NCI-H1092 (cell line): ENCODE measurements at regions not wholly inside any gene's neighbourhood (a gene's known extent, or its start where the extent isn't known, plus 50 kb on each side); places are given as distances from the start of the nearest gene placed in this dataset.

ENCODE experiments used
- DNase-seq: peaks from one replicate; lab custom pipeline; 2025; lab: John Stamatoyannopoulos, UW

GRCh38 chr18:69109686-69110085 lies 291.0 kb upstream of the DOK6 start:
- no peak for DNase-seq

GRCh38 chr18:69120833-69121232 lies 279.9 kb upstream of the DOK6 start:
- DNase-seq: no peak

GRCh38 chr18:69123421-69123820 lies 277.3 kb upstream of the DOK6 start:
- DNase-seq: no peak

DNA sequence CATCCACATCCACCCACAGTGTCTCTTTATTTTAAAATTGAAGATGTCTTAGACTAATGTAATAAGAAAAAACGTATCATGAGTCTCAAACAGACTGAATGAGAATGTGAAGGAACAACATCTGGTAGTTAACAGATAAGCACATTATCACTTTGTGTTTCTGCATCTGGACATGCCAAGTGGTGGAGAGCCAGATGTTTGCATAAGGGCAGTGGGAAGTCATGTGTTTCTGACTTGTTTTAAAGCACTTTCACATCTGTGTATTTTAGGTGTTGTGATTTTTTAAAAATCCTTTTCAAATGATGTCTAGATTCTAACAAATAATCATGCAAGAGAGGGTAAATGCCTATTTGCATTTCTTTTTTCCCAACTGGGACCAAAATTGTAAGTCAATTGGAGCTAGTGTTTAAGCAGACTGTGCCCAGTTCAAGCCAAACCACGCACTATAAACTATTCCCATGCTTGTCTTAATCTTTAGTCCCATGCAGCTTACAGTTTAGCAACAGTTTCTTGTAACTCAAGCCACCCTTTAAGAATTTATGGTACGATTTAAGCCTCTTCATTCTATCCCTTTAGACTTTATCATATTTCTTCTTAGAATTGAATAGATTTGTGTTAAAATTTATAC lies 272.7 kb upstream of the DOK6 start:
- DNase-seq: no peak

DNA sequence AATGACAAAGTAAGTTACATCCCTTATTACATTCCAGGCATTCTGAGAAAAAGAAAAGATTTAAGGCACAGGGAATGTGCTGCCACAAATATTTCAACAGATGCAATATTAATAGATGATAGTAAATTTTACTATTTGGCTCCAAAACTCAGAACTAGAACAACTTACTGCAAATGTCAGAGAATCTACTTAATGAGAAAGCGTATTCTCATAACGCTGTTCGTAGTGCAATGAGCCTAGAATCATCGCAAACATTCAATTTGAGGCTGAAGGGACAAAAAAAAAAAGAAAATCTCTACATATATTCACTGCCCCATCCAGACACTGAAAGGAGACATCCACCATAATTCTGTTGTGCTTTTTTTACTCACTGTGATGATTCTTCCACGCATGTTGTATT lies 272.1 kb upstream of the DOK6 start:
- no peak for DNase-seq

DNA sequence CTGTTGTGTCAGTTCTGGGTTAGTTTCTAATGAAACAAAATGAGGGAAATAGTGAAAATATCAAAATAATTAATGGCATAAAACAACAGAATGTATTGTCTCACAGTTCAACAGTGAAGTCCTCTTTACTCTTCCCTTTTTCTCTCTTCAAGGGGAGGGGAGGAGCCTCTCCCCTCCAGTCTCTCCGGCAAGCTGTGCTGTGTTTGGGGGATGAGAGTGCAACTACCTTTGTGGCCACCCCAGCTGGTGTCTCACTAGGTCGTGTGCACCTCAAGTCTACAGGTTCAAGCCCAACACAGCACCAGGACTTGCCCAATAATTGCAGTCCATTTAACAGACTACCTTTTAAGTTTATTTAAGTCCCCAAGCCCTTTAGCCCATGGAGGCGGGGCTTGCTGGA lies 271.7 kb upstream of the DOK6 start:
- no peak for DNase-seq

DNA sequence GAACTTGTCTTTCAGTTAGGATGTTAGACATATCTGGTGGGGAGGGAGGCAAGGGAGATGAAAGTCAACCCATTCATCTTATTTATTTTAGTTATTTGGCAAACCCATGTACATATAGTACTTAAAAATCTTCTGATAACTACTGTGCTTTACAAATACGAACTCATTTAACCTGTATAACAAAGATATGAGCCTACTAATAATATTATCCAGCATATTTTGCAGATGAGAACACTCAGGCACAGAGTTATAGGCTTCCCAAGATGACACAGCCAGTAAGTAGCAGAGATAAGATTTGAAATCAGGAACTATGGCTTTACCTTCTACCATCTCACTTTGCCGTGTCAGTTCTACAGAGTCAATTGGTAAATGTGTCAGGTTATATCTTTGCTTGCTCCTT lies 262.6 kb upstream of the DOK6 start:
- DNase-seq: no peak

- no peak for DNase-seq
These were observed 257.6 kb upstream of the DOK6 start for GRCh38 chr18:69143084-69143483.

- no peak for DNase-seq
These were observed 248.3 kb upstream of the DOK6 start for GRCh38 chr18:69152436-69152835.

- no peak for DNase-seq
These were observed 242.8 kb upstream of the DOK6 start for GRCh38 chr18:69157906-69158305.

GRCh38 chr18:69158944-69159343 lies 241.7 kb upstream of the DOK6 start:
- no peak for DNase-seq

GRCh38 chr18:69161383-69162028 lies 239.2 kb upstream of the DOK6 start:
- DNase-seq: no peak

GRCh38 chr18:69162649-69163048 lies 238.0 kb upstream of the DOK6 start:
- DNase-seq: no peak

GRCh38 chr18:69172046-69172445 lies 228.6 kb upstream of the DOK6 start:
- no peak for DNase-seq

DNA sequence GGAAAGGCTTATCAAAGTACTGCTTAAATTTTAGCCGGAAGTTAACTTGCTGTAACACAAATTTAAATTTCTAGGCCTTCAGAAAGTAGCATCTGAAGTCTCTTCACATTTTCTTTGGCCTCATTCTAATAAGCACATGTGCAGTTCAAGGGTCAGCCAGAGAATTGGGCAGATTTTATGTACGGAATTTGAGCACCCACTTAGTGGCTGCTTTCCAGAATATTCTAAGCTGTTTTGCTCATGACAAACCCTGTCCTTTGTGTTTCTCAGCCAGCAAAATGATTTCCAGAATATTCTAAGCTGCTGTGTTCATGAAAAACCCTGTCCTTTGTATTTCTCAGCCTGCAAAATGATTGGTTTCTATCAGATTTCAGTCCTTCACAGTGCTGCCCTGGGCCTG lies 225.0 kb upstream of the DOK6 start:
- DNase-seq: no peak

- no peak for DNase-seq
These were observed 223.9 kb upstream of the DOK6 start for GRCh38 chr18:69176741-69177140.

DNA sequence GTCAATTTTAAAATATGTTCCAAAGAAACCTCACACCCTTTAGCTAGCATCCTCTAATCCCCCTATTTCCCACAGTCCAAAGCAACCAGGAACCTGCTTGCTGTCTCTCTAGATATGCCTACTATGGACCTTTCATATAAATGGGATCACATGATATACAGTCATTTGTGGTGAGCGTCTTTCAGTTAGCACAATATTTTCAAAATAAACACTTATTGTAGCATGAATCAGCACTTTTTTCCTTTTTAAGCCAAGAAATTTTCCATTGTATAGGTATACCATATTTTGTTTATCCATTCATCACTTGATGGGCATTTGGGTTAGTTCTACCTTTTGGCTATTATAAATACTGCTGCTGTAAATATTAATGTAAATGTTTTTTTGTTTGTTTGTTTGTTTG lies 223.0 kb upstream of the DOK6 start:
- DNase-seq: no peak

GRCh38 chr18:69186162-69186561 lies 214.5 kb upstream of the DOK6 start:
- DNase-seq: no peak

GRCh38 chr18:69196336-69196735 lies 204.4 kb upstream of the DOK6 start:
- no peak for DNase-seq

- no peak for DNase-seq
These were observed 194.8 kb upstream of the DOK6 start for GRCh38 chr18:69205925-69206324.

DNA sequence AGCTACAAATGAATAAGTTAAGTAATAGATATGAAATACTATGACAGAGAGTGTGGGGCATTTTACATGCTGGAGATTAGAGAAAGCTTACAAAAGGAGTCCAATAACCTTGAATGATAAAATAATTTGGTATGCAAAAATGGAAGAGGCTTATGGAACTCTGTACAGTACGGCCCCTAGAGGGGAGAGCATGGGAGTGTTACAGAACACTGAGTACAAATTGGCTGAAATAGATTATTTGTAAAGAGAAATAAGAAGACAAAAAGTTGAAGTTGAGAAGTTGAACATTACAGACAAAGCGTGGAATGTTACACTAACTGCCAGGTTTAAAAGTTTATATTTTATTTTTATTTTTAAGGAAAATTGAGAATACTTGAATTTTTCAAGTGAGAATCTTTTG lies 192.1 kb upstream of the DOK6 start:
- DNase-seq: no peak

DNA sequence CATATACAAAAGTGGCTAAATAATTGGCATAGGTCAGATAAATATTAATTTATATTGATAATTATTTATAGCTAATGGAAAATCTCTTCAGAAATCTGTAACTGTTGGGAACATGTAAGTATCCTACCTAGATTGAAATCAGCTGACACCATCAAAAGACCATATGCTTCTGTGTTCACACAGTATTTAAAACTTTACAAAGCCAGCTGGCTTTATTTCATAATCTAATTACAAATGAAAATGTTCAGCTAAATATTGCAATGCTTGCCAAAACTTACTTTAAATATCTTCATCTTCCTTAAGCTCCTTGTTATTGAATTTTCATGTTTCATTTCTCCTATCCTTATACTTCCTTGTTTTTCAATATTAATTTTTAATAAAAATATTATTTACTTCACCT lies 190.9 kb upstream of the DOK6 start:
- no peak for DNase-seq

DNA sequence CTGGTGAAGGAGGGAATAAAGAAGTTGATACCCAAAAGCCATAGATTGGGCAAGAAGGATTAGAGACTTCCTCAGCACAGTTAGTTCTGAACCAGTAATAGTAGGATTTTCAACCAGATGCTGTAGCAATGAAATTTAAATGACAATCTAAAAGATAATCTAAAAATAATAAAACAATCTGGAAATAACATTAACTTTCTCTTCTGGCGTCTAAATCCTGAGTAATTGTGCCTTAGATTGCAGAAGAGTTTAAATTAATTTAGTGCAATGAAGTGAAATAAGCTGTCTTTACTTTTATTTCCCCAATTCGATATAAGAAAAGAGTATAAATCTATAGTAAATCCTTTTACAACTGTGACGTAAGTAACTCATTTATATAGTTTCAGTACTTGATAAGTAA lies 186.8 kb upstream of the DOK6 start:
- no peak for DNase-seq

DNA sequence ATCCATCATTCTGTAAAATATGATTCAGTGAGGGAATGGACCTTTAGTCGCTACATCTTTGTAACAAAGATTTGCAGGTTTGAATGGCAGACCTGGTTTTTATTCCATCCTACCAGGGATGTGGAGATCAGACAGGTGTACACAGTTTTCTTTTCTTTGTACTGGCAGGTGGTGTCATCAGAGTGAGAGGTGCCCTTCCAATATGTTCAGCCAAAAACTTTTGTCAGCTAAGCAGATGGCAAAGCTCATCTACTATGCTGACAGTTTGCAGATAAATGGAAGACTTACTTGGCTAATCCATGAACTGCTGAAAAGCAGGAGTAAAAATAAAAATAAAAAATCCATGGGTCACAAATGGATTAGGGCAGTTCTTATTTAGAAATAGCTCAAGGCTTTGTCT lies 185.5 kb upstream of the DOK6 start:
- DNase-seq: no peak
